Lower leg skin (tissue), 3 donors: ENCODE measurements at regions not wholly inside any gene's neighbourhood (a gene's known extent, or its start where the extent isn't known, plus 50 kb on each side); places are given as distances from the start of the nearest gene placed in this dataset.

Experiments used
- CTCF ChIP-seq, 3 donors: fragments of 450-650 bp; IDR thresholded peaks; one replicate each; pipeline ENCODE4 v1.5.1; 2016; ENCODE audit warnings: antibody characterized with exemption in 3 of 3, mild to moderate bottlenecking in 3 of 3, moderate library complexity in 2 of 3
- POLR2A ChIP-seq, 2 donors: fragments of 450-650 bp; IDR thresholded peaks; one replicate each; pipeline ENCODE4 v1.6.1; 2016 to 2017; ENCODE audit warnings: antibody characterized with exemption in 2 of 2, mild to moderate bottlenecking in 1 of 2, moderate library complexity in 1 of 2

- TF ChIP-seq CTCF (IDR thresholded peaks at IDR 0.05) (no peak), POLR2A (IDR thresholded peaks at IDR 0.05) (no peak)
Observed at GRCh38 chr4:83728191-83728590, 192.3 kb downstream of the GPAT3 start.
